HCT116 (cell line): ENCODE measurements at regions not wholly inside any gene's neighbourhood (a gene's known extent, or its start where the extent isn't known, plus 50 kb on each side); places are given as distances from the start of the nearest gene placed in this dataset.

Source experiments
- ATAC-seq: fragments of 200-7000 bp; cut with Tn5 transposase; 2 replicates; pipeline ENCODE4 v1.9.1; 2020; ENCODE audit warnings: mild to moderate bottlenecking, moderate library complexity
- BruUV-seq: library from RNA; stranded (reverse); fragments of 400-500 nt; replicated peaks from 2 replicates; lab custom pipeline; 2021; lab: Mats Ljungman, UMichigan
- CTCF ChIA-PET: fragments of 300-600 bp; sonication (Branson Sonifier 250); formaldehyde crosslinking; loops from one replicate; lab custom pipeline; 2021; ENCODE audit warnings: antibody characterized with exemption; lab: Charles Lee
- POLR2A ChIA-PET: fragments of 300-600, 350-600 bp; sonication (Branson Sonifier 250); formaldehyde crosslinking; loops from one replicate; lab custom pipeline; 2021; ENCODE audit warnings: antibody characterized with exemption; lab: Charles Lee
- RAD21 ChIA-PET, 2 experiments: fragments of 300-600 bp; sonication (Branson Sonifier 250); formaldehyde crosslinking; loops; one replicate each; lab custom pipeline; 2023; ENCODE audit warnings: low total read pairs in 2 of 2; ENCODE audit not compliant: uncharacterized antibody in 2 of 2, unreplicated experiment in 2 of 2, low non-redundant PET in 1 of 2; lab: Charles Lee
- DNase-seq: peaks from one replicate; pipeline ENCODE4 v3.0.0-alpha.2; 2010; ENCODE audit warnings: low read depth, low spot score
- H2AFZ ChIP-seq: fragments of 200-600 bp; shearing (Covaris generic), sonication (generic); 2 replicates; pipeline ENCODE4 v1.6.1; 2017; ENCODE audit warnings: low read depth, mixed run types, mixed read lengths, antibody characterized with exemption, low read length; ENCODE audit not compliant: poor library complexity, severe bottlenecking
- H3K27ac ChIP-seq: 2 replicates; pipeline ENCODE4 v1.5.1; 2012; ENCODE audit warnings: low read depth, low read length
- H3K27me3 ChIP-seq: fragments of 200-600 bp; sonication (generic); 2 replicates; pipeline ENCODE4 v1.6.1; 2016; ENCODE audit warnings: mixed run types, low read length, mixed read lengths; ENCODE audit not compliant: insufficient read depth
- H3K36me3 ChIP-seq, 2 experiments: fragments of 200-500 bp in 1 of 2; fragments of 200-600 bp in 1 of 2; sonication (Bioruptor generic) in 1 of 2; sonication (generic) in 1 of 2; 2 replicates each; pipeline versions ENCODE4 v1.5.1 to v1.6.1; 2014 to 2016; ENCODE audit warnings: low read length in 2 of 2, inconsistent platforms in 1 of 2, mixed read lengths in 1 of 2, mixed run types in 1 of 2; ENCODE audit not compliant: insufficient read depth in 2 of 2, control insufficient read depth in 1 of 2
- H3K4me1 ChIP-seq, 2 experiments: fragments of 200-600 bp in 1 of 2; sonication (generic) in 1 of 2; 2 replicates each; pipeline versions ENCODE4 v1.5.1 to v1.6.1; 2012 to 2017; ENCODE audit warnings: low read length in 2 of 2, inconsistent platforms in 1 of 2, mild to moderate bottlenecking in 1 of 2, mixed read lengths in 1 of 2, mixed run types in 1 of 2, moderate library complexity in 1 of 2; ENCODE audit not compliant: insufficient read depth in 2 of 2, control insufficient read depth in 1 of 2
- H3K4me2 ChIP-seq: fragments of 200-600 bp; sonication (generic); 2 replicates; pipeline ENCODE4 v1.6.1; 2017; ENCODE audit warnings: mixed run types, low read length, mixed read lengths
- H3K4me3 ChIP-seq, 2 experiments: fragments of 200-600 bp in 1 of 2; sonication (generic) in 1 of 2; replicated peaks in 1 of 2; 2 replicates each; pipeline ENCODE4 v1.5.1; 2011 to 2016; ENCODE audit warnings: low read length in 2 of 2, control low read depth in 1 of 2, low read depth in 1 of 2, mild to moderate bottlenecking in 1 of 2, mixed read lengths in 1 of 2, mixed run types in 1 of 2
- H3K79me2 ChIP-seq: fragments of 200-600 bp; sonication (generic); 2 replicates; pipeline ENCODE4 v1.6.1; 2017; ENCODE audit warnings: mild to moderate bottlenecking, mixed run types, low read length, moderate library complexity, mixed read lengths; ENCODE audit not compliant: insufficient read depth
- H3K9ac ChIP-seq: fragments of 200-600 bp; sonication (generic); 2 replicates; pipeline ENCODE4 v1.6.1; 2016; ENCODE audit warnings: low read length, mixed read lengths
- H3K9me2 ChIP-seq: fragments of 200-600 bp; sonication (generic), shearing (Covaris generic); 2 replicates; pipeline ENCODE4 v1.6.1; 2017; ENCODE audit warnings: mixed run types, mild to moderate bottlenecking, moderate library complexity; ENCODE audit not compliant: insufficient read depth
- H3K9me3 ChIP-seq, 2 experiments: fragments of 200-500 bp in 1 of 2; fragments of 200-600 bp in 1 of 2; sonication (Bioruptor generic) in 1 of 2; sonication (generic) in 1 of 2; 2 replicates each; pipeline ENCODE4 v1.6.1; 2014 to 2017; ENCODE audit warnings: low read length in 2 of 2, mixed read lengths in 2 of 2, inconsistent platforms in 1 of 2, low read depth in 1 of 2, mild to moderate bottlenecking in 1 of 2, mixed run types in 1 of 2, moderate library complexity in 1 of 2; ENCODE audit not compliant: control insufficient read depth in 1 of 2, insufficient read depth in 1 of 2
- H4K20me1 ChIP-seq: fragments of 200-600 bp; sonication (generic), shearing (Covaris generic); 2 replicates; pipeline ENCODE4 v1.6.1; 2017; ENCODE audit warnings: mixed run types, mild to moderate bottlenecking, moderate library complexity; ENCODE audit not compliant: insufficient read depth
- CBX3 ChIP-seq: IDR thresholded peaks from 2 replicates; pipeline ENCODE4 v1.6.1; 2012; ENCODE audit warnings: low read depth
- EGR1 ChIP-seq: IDR thresholded peaks from 2 replicates; pipeline ENCODE4 v1.6.1; 2012; ENCODE audit warnings: low read depth
- ELF1 ChIP-seq: IDR thresholded peaks from 2 replicates; pipeline ENCODE4 v1.6.1; 2012; ENCODE audit warnings: low read depth, borderline replicate concordance
- FOSL1 ChIP-seq: IDR thresholded peaks from 2 replicates; pipeline ENCODE4 v1.6.1; 2012; ENCODE audit warnings: low read depth
- JUND ChIP-seq: IDR thresholded peaks from 2 replicates; pipeline ENCODE4 v1.6.1; 2012
- MAX ChIP-seq: IDR thresholded peaks from 2 replicates; pipeline ENCODE4 v1.6.1; 2012
- POLR2A ChIP-seq: IDR thresholded peaks from 2 replicates; pipeline ENCODE4 v1.7.0; 2011; ENCODE audit warnings: borderline replicate concordance; ENCODE audit not compliant: insufficient read depth, insufficient read length; ENCODE audit errors: extremely low read depth
- POLR2AphosphoS5 ChIP-seq: IDR thresholded peaks from 2 replicates; pipeline ENCODE4 v1.6.1; 2011; ENCODE audit warnings: mild to moderate bottlenecking, low read depth, low read length, moderate library complexity
- SIN3A ChIP-seq: IDR thresholded peaks from 2 replicates; pipeline ENCODE4 v1.6.1; 2012; ENCODE audit warnings: low read depth
- SP1 ChIP-seq: IDR thresholded peaks from 2 replicates; pipeline ENCODE4 v1.6.1; 2012; ENCODE audit warnings: low read depth
- SRF ChIP-seq: IDR thresholded peaks from 2 replicates; pipeline ENCODE4 v1.6.1; 2012; ENCODE audit warnings: low read depth
- TCF7L2 ChIP-seq: IDR thresholded peaks from 2 replicates; pipeline ENCODE4 v1.7.0; 2011; ENCODE audit warnings: borderline replicate concordance, inconsistent platforms; ENCODE audit not compliant: insufficient read depth, insufficient read length; ENCODE audit errors: extremely low read depth
- ZFX ChIP-seq: fragments of 450-650 bp; IDR thresholded peaks from 2 replicates; pipeline ENCODE4 v1.6.1; 2017
- intact Hi-C: fragments of 100-400 bp; cut with micrococcal nuclease; formaldehyde crosslinking; loops from 2 replicates; pipeline ENCODE4 v1.10.0; 2022
- TF ChIP-seq, protein P1 (sequence below), 3 experiments: fragments of 200-600 bp in 1 of 3; sonication (generic) in 1 of 3; IDR thresholded peaks in 2 of 3; conservative IDR thresholded peaks in 1 of 3; 2 replicates each; pipeline ENCODE4 v1.5.1; 2012 to 2017; ENCODE audit warnings: low read depth in 2 of 3, low read length in 2 of 3, antibody characterized with exemption in 1 of 3, borderline replicate concordance in 1 of 3, control low read depth in 1 of 3, mild to moderate bottlenecking in 1 of 3, mixed read lengths in 1 of 3, mixed run types in 1 of 3, moderate library complexity in 1 of 3; ENCODE audit not compliant: insufficient read depth in 1 of 3
- TF ChIP-seq, protein P2 (sequence below): IDR thresholded peaks from 2 replicates; pipeline ENCODE4 v1.6.1; 2012; ENCODE audit warnings: low read depth

- Histone ChIP-seq H3K9ac (no peak overlapping the region), H3K27me3 (no peaks in the 10 kb centered on the region), H3K79me2 (no peaks in the 10 kb centered on the region), H3K4me3 (no peak overlapping the region), H3K27ac (no peak overlapping the region), H3K9me2 (no peaks in the 10 kb centered on the region), H3K36me3 (no peaks in the 10 kb centered on the region), H3K4me2 (no peak overlapping the region), H2AFZ (no peak overlapping the region), H3K4me1 (no peaks in the 10 kb centered on the region; a peak in 1 of 4 replicates), H3K9me3 (peaks cover 6 to 16% of the 10 kb centered on the region in 2 experiments; a peak in 2 of 4 replicates), H4K20me1 (no peaks in the 10 kb centered on the region)
- ChIA-PET CTCF (no interaction called here), RAD21 (interaction anchor here in 1 of 2 experiments (0.6 kb wide), 1 partner anchor 114 kb away, joined by 3 read pairs; no protein-coding TSS in a partner anchor), POLR2A (no interaction called here)
- TF ChIP-seq CBX3 (no peak), ELF1 (no peak), ZFX (no peak), SRF (no peak), POLR2A (no peak), EGR1 (no peak), JUND (no peak), TCF7L2 (no peak), MAX (no peak), POLR2AphosphoS5 (no peak), SP1 (no peak), SIN3A (no peak), FOSL1 (no peak)
- TF ChIP-seq, protein P1, sequence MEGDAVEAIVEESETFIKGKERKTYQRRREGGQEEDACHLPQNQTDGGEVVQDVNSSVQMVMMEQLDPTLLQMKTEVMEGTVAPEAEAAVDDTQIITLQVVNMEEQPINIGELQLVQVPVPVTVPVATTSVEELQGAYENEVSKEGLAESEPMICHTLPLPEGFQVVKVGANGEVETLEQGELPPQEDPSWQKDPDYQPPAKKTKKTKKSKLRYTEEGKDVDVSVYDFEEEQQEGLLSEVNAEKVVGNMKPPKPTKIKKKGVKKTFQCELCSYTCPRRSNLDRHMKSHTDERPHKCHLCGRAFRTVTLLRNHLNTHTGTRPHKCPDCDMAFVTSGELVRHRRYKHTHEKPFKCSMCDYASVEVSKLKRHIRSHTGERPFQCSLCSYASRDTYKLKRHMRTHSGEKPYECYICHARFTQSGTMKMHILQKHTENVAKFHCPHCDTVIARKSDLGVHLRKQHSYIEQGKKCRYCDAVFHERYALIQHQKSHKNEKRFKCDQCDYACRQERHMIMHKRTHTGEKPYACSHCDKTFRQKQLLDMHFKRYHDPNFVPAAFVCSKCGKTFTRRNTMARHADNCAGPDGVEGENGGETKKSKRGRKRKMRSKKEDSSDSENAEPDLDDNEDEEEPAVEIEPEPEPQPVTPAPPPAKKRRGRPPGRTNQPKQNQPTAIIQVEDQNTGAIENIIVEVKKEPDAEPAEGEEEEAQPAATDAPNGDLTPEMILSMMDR (IDR thresholded peaks at IDR 0.05 in 2 of 3, conservative IDR thresholded peaks at IDR 0.05 in 1 of 3; ENCODE audit: borderline replicate concordance in 1 of 3, insufficient read depth in 1 of 3, low read depth in 2 of 3, low read length in 2 of 3), result no peak
- TF ChIP-seq, protein P2, sequence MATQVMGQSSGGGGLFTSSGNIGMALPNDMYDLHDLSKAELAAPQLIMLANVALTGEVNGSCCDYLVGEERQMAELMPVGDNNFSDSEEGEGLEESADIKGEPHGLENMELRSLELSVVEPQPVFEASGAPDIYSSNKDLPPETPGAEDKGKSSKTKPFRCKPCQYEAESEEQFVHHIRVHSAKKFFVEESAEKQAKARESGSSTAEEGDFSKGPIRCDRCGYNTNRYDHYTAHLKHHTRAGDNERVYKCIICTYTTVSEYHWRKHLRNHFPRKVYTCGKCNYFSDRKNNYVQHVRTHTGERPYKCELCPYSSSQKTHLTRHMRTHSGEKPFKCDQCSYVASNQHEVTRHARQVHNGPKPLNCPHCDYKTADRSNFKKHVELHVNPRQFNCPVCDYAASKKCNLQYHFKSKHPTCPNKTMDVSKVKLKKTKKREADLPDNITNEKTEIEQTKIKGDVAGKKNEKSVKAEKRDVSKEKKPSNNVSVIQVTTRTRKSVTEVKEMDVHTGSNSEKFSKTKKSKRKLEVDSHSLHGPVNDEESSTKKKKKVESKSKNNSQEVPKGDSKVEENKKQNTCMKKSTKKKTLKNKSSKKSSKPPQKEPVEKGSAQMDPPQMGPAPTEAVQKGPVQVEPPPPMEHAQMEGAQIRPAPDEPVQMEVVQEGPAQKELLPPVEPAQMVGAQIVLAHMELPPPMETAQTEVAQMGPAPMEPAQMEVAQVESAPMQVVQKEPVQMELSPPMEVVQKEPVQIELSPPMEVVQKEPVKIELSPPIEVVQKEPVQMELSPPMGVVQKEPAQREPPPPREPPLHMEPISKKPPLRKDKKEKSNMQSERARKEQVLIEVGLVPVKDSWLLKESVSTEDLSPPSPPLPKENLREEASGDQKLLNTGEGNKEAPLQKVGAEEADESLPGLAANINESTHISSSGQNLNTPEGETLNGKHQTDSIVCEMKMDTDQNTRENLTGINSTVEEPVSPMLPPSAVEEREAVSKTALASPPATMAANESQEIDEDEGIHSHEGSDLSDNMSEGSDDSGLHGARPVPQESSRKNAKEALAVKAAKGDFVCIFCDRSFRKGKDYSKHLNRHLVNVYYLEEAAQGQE, result no peak
- DNase-seq, result no peak
- intact Hi-C loops, result loop anchor here (5.0 kb wide), 1 partner anchor 1152 kb away; no protein-coding TSS in a partner anchor
- no TSS peak for BruUV-seq
- no peak for ATAC-seq
These were observed 205.4 kb upstream of the KCNJ16 start for GRCh38 chr17:69869667-69870066.
